ENCODE measurements at regions not wholly inside any gene's neighbourhood (a gene's known extent, or its start where the extent isn't known, plus 50 kb on each side); places are given as distances from the start of the nearest gene placed in this dataset.

- TF ChIP-seq CTCF (IDR thresholded peaks at IDR 0.05) = no peak
- no peak for TF ChIP-seq POLR2A (IDR thresholded peaks at IDR 0.05)
Measured at GRCh38 chr2:242012956-242013764, 143.6 kb downstream of the RTP5 start.
